GM23338 (cell line): ENCODE measurements at regions not wholly inside any gene's neighbourhood (a gene's known extent, or its start where the extent isn't known, plus 50 kb on each side); places are given as distances from the start of the nearest gene placed in this dataset.

ENCODE experiments used
- ATAC-seq: fragments of 200-7000 bp; cut with Tn5 transposase; 3 replicates; pipeline ENCODE4 v1.9.1; 2020
- DNase-seq: peaks from one replicate; pipeline ENCODE4 v3.0.0-alpha.2; 2015; ENCODE audit warnings: low spot score
- H2AFZ ChIP-seq: fragments of 200-600 bp; sonication (generic); 2 replicates; pipeline ENCODE4 v1.8.0; 2016; ENCODE audit warnings: antibody characterized with exemption, mild to moderate bottlenecking, moderate library complexity
- H3F3A ChIP-seq: fragments of 200-600 bp; sonication (generic); replicated peaks from 2 replicates; pipeline ENCODE4 v1.8.0; 2017; ENCODE audit warnings: antibody characterized with exemption, mixed run types, low read depth
- H3K27ac ChIP-seq: fragments of 200-600 bp; sonication (generic); 2 replicates; pipeline ENCODE4 v1.6.1; 2016; ENCODE audit warnings: low read depth
- H3K27me3 ChIP-seq: fragments of 200-600 bp; sonication (generic); 2 replicates; pipeline ENCODE4 v1.8.0; 2016; ENCODE audit warnings: mild to moderate bottlenecking, mixed run types, moderate library complexity; ENCODE audit not compliant: insufficient read depth
- H3K36me3 ChIP-seq: fragments of 200-600 bp; sonication (generic); 2 replicates; pipeline ENCODE4 v1.8.0; 2016; ENCODE audit warnings: mild to moderate bottlenecking; ENCODE audit not compliant: insufficient read depth
- H3K4me1 ChIP-seq: fragments of 200-600 bp; sonication (generic); 2 replicates; pipeline ENCODE4 v1.8.0; 2016; ENCODE audit warnings: mild to moderate bottlenecking, moderate library complexity; ENCODE audit not compliant: insufficient read depth
- H3K4me2 ChIP-seq: fragments of 200-600 bp; sonication (generic); 2 replicates; pipeline ENCODE4 v1.7.1; 2017; ENCODE audit warnings: mixed run types
- H3K4me3 ChIP-seq: fragments of 200-600 bp; sonication (generic); 2 replicates; pipeline ENCODE4 v1.6.1; 2016; ENCODE audit warnings: mixed run types
- H3K79me2 ChIP-seq: fragments of 200-600 bp; sonication (generic); replicated peaks from 2 replicates; pipeline ENCODE4 v1.8.0; 2017; ENCODE audit warnings: mild to moderate bottlenecking; ENCODE audit not compliant: insufficient read depth
- H3K9me2 ChIP-seq: fragments of 200-600 bp; sonication (generic); 2 replicates; pipeline ENCODE4 v1.8.0; 2017; ENCODE audit not compliant: insufficient read depth
- H4K20me1 ChIP-seq: fragments of 200-600 bp; sonication (generic); replicated peaks from 2 replicates; pipeline ENCODE4 v1.8.0; 2017; ENCODE audit warnings: mild to moderate bottlenecking; ENCODE audit not compliant: insufficient read depth
- H3K27ac Mint-ChIP-seq: 2 replicates; pipeline ENCODE4 v1.8.0; 2020; ENCODE audit warnings: inconsistent platforms, mild to moderate bottlenecking, moderate library complexity, mixed read lengths
- H3K27me3 Mint-ChIP-seq: 3 replicates; pipeline ENCODE4 v1.8.0; 2022; ENCODE audit warnings: low read depth, mild to moderate bottlenecking, moderate library complexity, mixed read lengths, inconsistent platforms; ENCODE audit not compliant: insufficient read depth, poor library complexity
- H3K36me3 Mint-ChIP-seq: 3 replicates; pipeline ENCODE4 v1.8.0; 2021; ENCODE audit warnings: low read depth, mild to moderate bottlenecking, inconsistent platforms, moderate library complexity, mixed read lengths
- H3K4me1 Mint-ChIP-seq: 3 replicates; pipeline ENCODE4 v1.8.0; 2020; ENCODE audit warnings: mild to moderate bottlenecking, inconsistent platforms, mixed read lengths
- H3K4me3 Mint-ChIP-seq: 3 replicates; pipeline ENCODE4 v1.8.0; 2021; ENCODE audit warnings: moderate library complexity, mild to moderate bottlenecking, inconsistent platforms, mixed read lengths
- H3K9me3 Mint-ChIP-seq: 3 replicates; pipeline ENCODE4 v1.8.0; 2020; ENCODE audit warnings: moderate library complexity, mild to moderate bottlenecking, inconsistent platforms, mixed read lengths
- CREB1 ChIP-seq: fragments of 250-450 bp; sonication (Bioruptor Pico); IDR thresholded peaks from 2 replicates; pipeline ENCODE4 v1.5.0; 2020; ENCODE audit warnings: low read depth, mild to moderate bottlenecking, moderate library complexity
- CTCF ChIP-seq, 2 experiments: fragments of 200-600 bp in 1 of 2; sonication (generic) in 1 of 2; conservative IDR thresholded peaks; 2 replicates each; pipeline versions ENCODE4 v1.5.1 to v1.6.1; 2016 to 2017; ENCODE audit warnings: antibody characterized with exemption in 2 of 2, low read depth in 2 of 2, mild to moderate bottlenecking in 2 of 2, moderate library complexity in 1 of 2
- ETS1 ChIP-seq: IDR thresholded peaks from 2 replicates; pipeline ENCODE4 v1.6.1; 2016; ENCODE audit warnings: antibody characterized with exemption
- EZH2 ChIP-seq: fragments of 200-600 bp; sonication (generic); IDR thresholded peaks from one replicate; pipeline ENCODE4 v1.8.0; 2017; ENCODE audit warnings: antibody characterized with exemption, mild to moderate bottlenecking, low read depth; ENCODE audit not compliant: unreplicated experiment
- EZH2phosphoT487 ChIP-seq: fragments of 200-600 bp; sonication (generic); IDR thresholded peaks from one replicate; pipeline ENCODE4 v1.8.1; 2018; ENCODE audit warnings: antibody characterized with exemption; ENCODE audit not compliant: unreplicated experiment
- JUNB ChIP-seq: IDR thresholded peaks from one replicate; pipeline ENCODE4 v1.6.1; 2016; ENCODE audit warnings: antibody characterized with exemption; ENCODE audit not compliant: unreplicated experiment
- NANOG ChIP-seq: IDR thresholded peaks from 2 replicates; pipeline ENCODE4 v1.6.1; 2016; ENCODE audit warnings: antibody characterized with exemption, borderline replicate concordance
- POLR2AphosphoS5 ChIP-seq: IDR thresholded peaks from 2 replicates; pipeline ENCODE4 v1.6.1; 2016; ENCODE audit warnings: antibody characterized with exemption, low read depth
- REST ChIP-seq: IDR thresholded peaks from one replicate; pipeline ENCODE4 v1.6.1; 2018; ENCODE audit warnings: antibody characterized with exemption; ENCODE audit not compliant: unreplicated experiment
- STAT1 ChIP-seq: IDR thresholded peaks from one replicate; pipeline ENCODE4 v1.6.1; 2016; ENCODE audit warnings: antibody characterized with exemption; ENCODE audit not compliant: unreplicated experiment
- ZNF114 ChIP-seq: fragments of 250-450 bp; sonication (Bioruptor Pico); IDR thresholded peaks from 2 replicates; pipeline ENCODE4 v1.5.0; 2020; ENCODE audit warnings: mild to moderate bottlenecking, moderate library complexity
- ZNF331 ChIP-seq: fragments of 250-450 bp; sonication (Bioruptor Pico); IDR thresholded peaks from 2 replicates; pipeline ENCODE4 v1.5.0; 2020; ENCODE audit warnings: low read depth, mild to moderate bottlenecking, moderate library complexity

GRCh38 chr11:80860632-80861031 is 1419.8 kb upstream of the TENM4 start (continued):
- TF ChIP-seq CTCF (conservative IDR thresholded peaks at IDR 0.05; ENCODE audit: low read depth in 2 of 2): no peak
- no peak for TF ChIP-seq ZNF331 (CRISPR knock-in tag)
- TF ChIP-seq ETS1: no peak
- no peak for TF ChIP-seq REST
- no peak for TF ChIP-seq NANOG
- TF ChIP-seq POLR2AphosphoS5: no peak

GRCh38 chr11:80856066-80856465 is 1415.2 kb upstream of the TENM4 start:
- no peak for ATAC-seq
- H3K4me3 ChIP-seq: no peak overlapping the region
- no peak overlapping the region for H2AFZ ChIP-seq
- no peak for DNase-seq
- no peak overlapping the region for H3K4me2 ChIP-seq
- Mint-ChIP-seq H3K36me3 (no peaks in the 10 kb centered on the region), H3K4me1 (no peaks in the 10 kb centered on the region), H3K4me3 (no peak overlapping the region), H3K9me3 (no peaks in the 10 kb centered on the region), H3K27me3 (no peaks in the 10 kb centered on the region), H3K27ac (no peak overlapping the region)
- TF ChIP-seq ZNF114 (no peak), STAT1 (no peak), JUNB (no peak), EZH2 (no peak), ETS1 (no peak), CREB1 (CRISPR knock-in tag) (no peak), NANOG (no peak), REST (no peak), POLR2AphosphoS5 (no peak), EZH2phosphoT487 (no peak)
- H3K4me1 ChIP-seq: no peaks in the 10 kb centered on the region
- no peaks in the 10 kb centered on the region for H3K79me2 ChIP-seq
- no peaks in the 10 kb centered on the region for H3K27me3 ChIP-seq
- no peaks in the 10 kb centered on the region for H3K36me3 ChIP-seq
- no peaks in the 10 kb centered on the region for H4K20me1 ChIP-seq
- H3K27ac ChIP-seq: no peak overlapping the region
- no peaks in the 10 kb centered on the region for H3K9me2 ChIP-seq
- no peaks in the 10 kb centered on the region for H3F3A ChIP-seq
